HEK293 (cell line): ENCODE measurements at regions not wholly inside any gene's neighbourhood (a gene's known extent, or its start where the extent isn't known, plus 50 kb on each side); places are given as distances from the start of the nearest gene placed in this dataset.

Experiments
- CTCF ChIA-PET: fragments of 350-600 bp; formaldehyde crosslinking; extraction: SDS; loops from one replicate; lab custom pipeline; 2021; ENCODE audit warnings: antibody characterized with exemption; lab: Yijun Ruan, JAX
- POLR2A ChIA-PET: fragments of 300-600 bp; formaldehyde crosslinking; extraction: SDS; loops from one replicate; lab custom pipeline; 2020; ENCODE audit warnings: antibody characterized with exemption, inconsistent platforms; lab: Yijun Ruan, JAX
- H3K27ac ChIP-seq: fragments of 200-500 bp; sonication (Bioruptor generic); 2 replicates; pipeline ENCODE4 v1.5.1; 2014; ENCODE audit warnings: low read depth, low read length, control low read depth, inconsistent platforms; ENCODE audit errors: extremely low read depth
- H3K36me3 ChIP-seq, 2 experiments: fragments of 200-500 bp in 1 of 2; sonication (Bioruptor generic) in 1 of 2; 1 replicate in 1 of 2; 2 replicates in 1 of 2; pipeline ENCODE4 v1.5.1; 2014 to 2017; ENCODE audit warnings: inconsistent platforms in 2 of 2, low read length in 2 of 2; ENCODE audit not compliant: control insufficient read depth in 2 of 2, insufficient read depth in 1 of 2
- H3K4me1 ChIP-seq: fragments of 200-500 bp; sonication (Bioruptor generic); 2 replicates; pipeline ENCODE4 v1.5.1; 2014; ENCODE audit warnings: mild to moderate bottlenecking, low read length, inconsistent platforms; ENCODE audit not compliant: control insufficient read depth, insufficient read depth
- H3K4me3 ChIP-seq: 2 replicates; pipeline ENCODE4 v1.5.1; 2011; ENCODE audit warnings: low read depth, mild to moderate bottlenecking, control low read depth, low read length, moderate library complexity
- H3K9me3 ChIP-seq: fragments of 200-500 bp; sonication (Bioruptor generic); 2 replicates; pipeline ENCODE4 v1.5.1; 2014; ENCODE audit warnings: low read depth, low read length, inconsistent platforms; ENCODE audit not compliant: control insufficient read depth, insufficient read depth
- EGR2 ChIP-seq: fragments of 450-650 bp; formaldehyde crosslinking; IDR thresholded peaks from 2 replicates; pipeline ENCODE4 v1.5.1; 2016; ENCODE audit warnings: low read depth, missing biosample characterization, missing genetic modification characterization
- GFI1B ChIP-seq: fragments of 450-650 bp; formaldehyde crosslinking; IDR thresholded peaks from 2 replicates; pipeline ENCODE4 v1.5.1; 2016; ENCODE audit warnings: missing biosample characterization, missing genetic modification characterization
- HOXC10 ChIP-seq: sonication (generic); formaldehyde crosslinking; IDR thresholded peaks from 2 replicates; pipeline ENCODE4 v1.8.1; 2023; ENCODE audit warnings: mild to moderate bottlenecking, missing genetic modification reagents
- SALL2 ChIP-seq: fragments of 450-650 bp; formaldehyde crosslinking; IDR thresholded peaks from 2 replicates; pipeline ENCODE4 v1.5.0; 2017; ENCODE audit warnings: missing biosample characterization, mild to moderate bottlenecking, missing genetic modification characterization, borderline replicate concordance
- SETDB1 ChIP-seq: IDR thresholded peaks from one replicate; pipeline ENCODE4 v1.6.1; 2017; ENCODE audit warnings: mild to moderate bottlenecking, low read length, moderate library complexity, mixed read lengths; ENCODE audit not compliant: insufficient read length
- SP3 ChIP-seq: fragments of 450-650 bp; formaldehyde crosslinking; IDR thresholded peaks from 2 replicates; pipeline ENCODE4 v1.5.1; 2016; ENCODE audit warnings: missing biosample characterization, missing genetic modification characterization
- TRIM28 ChIP-seq: IDR thresholded peaks from 2 replicates; pipeline ENCODE4 v1.6.1; 2011; ENCODE audit warnings: low read length, control low read depth, borderline replicate concordance
- TSHZ1 ChIP-seq: fragments of 450-650 bp; formaldehyde crosslinking; IDR thresholded peaks from 2 replicates; pipeline ENCODE4 v1.5.1; 2016; ENCODE audit warnings: missing biosample characterization, missing genetic modification characterization, borderline replicate concordance
- ZNF10 ChIP-seq: fragments of 450-650 bp; formaldehyde crosslinking; IDR thresholded peaks from 2 replicates; pipeline ENCODE4 v1.5.1; 2017; ENCODE audit warnings: missing biosample characterization, missing genetic modification characterization
- ZNF112 ChIP-seq: fragments of 450-650 bp; formaldehyde crosslinking; IDR thresholded peaks from 2 replicates; pipeline ENCODE4 v1.5.0; 2017; ENCODE audit warnings: missing biosample characterization, missing genetic modification characterization
- ZNF2 ChIP-seq: fragments of 450-650 bp; formaldehyde crosslinking; IDR thresholded peaks from 2 replicates; pipeline ENCODE4 v1.5.1; 2016; ENCODE audit warnings: missing biosample characterization, missing genetic modification characterization
- ZNF350 ChIP-seq: fragments of 450-650 bp; formaldehyde crosslinking; IDR thresholded peaks from 2 replicates; pipeline ENCODE4 v1.5.0; 2017; ENCODE audit warnings: missing biosample characterization, mild to moderate bottlenecking, missing genetic modification characterization
- ZNF354C ChIP-seq: fragments of 450-650 bp; formaldehyde crosslinking; IDR thresholded peaks from 2 replicates; pipeline ENCODE4 v1.5.1; 2016; ENCODE audit warnings: missing biosample characterization, missing genetic modification characterization, low read depth, borderline replicate concordance
- ZNF398 ChIP-seq: fragments of 450-650 bp; formaldehyde crosslinking; IDR thresholded peaks from 2 replicates; pipeline ENCODE4 v1.5.1; 2017; ENCODE audit warnings: missing biosample characterization, missing genetic modification characterization
- ZNF449 ChIP-seq: fragments of 450-650 bp; formaldehyde crosslinking; IDR thresholded peaks from 2 replicates; pipeline ENCODE4 v1.5.1; 2017; ENCODE audit warnings: missing biosample characterization, mild to moderate bottlenecking, missing genetic modification characterization, moderate library complexity
- ZNF488 ChIP-seq: fragments of 450-650 bp; formaldehyde crosslinking; IDR thresholded peaks from 2 replicates; pipeline ENCODE4 v1.5.1; 2016; ENCODE audit warnings: missing biosample characterization, missing genetic modification characterization
- ZNF561 ChIP-seq: fragments of 450-650 bp; IDR thresholded peaks from 2 replicates; pipeline ENCODE4 v1.5.1; 2018; ENCODE audit warnings: missing biosample characterization, missing genetic modification characterization, borderline replicate concordance
- ZNF585B ChIP-seq: fragments of 450-650 bp; formaldehyde crosslinking; IDR thresholded peaks from 2 replicates; pipeline ENCODE4 v1.5.1; 2016; ENCODE audit warnings: missing biosample characterization, missing genetic modification characterization
- ZNF624 ChIP-seq: fragments of 450-650 bp; formaldehyde crosslinking; IDR thresholded peaks from 2 replicates; pipeline ENCODE4 v1.5.1; 2017; ENCODE audit warnings: missing biosample characterization, missing genetic modification characterization
- ZNF660 ChIP-seq: fragments of 450-650 bp; IDR thresholded peaks from 2 replicates; pipeline ENCODE4 v1.5.1; 2018; ENCODE audit warnings: missing biosample characterization, mild to moderate bottlenecking, missing genetic modification characterization

GRCh38 chr1:217370757-217371156, 260.1 kb downstream of the GPATCH2 start:
- H3K9me3 ChIP-seq, result no peaks in the 10 kb centered on the region
- H3K27ac ChIP-seq, result no peak overlapping the region
- TF ChIP-seq GFI1B (no peak), TSHZ1 (tag by site-specific recombination) (no peak), ZNF624 (tag by site-specific recombination) (no peak)
- TF ChIP-seq, all 188 proteins: peak for 0
- Histone ChIP-seq H3K4me1 (no peaks in the 10 kb centered on the region), H3K36me3 (no peaks in the 10 kb centered on the region), H3K4me3 (no peak overlapping the region)
- CTCF ChIA-PET, result no interaction called here
- POLR2A ChIA-PET, result no interaction called here

GRCh38 chr1:217369996-217370551, 260.8 kb downstream of the GPATCH2 start:
- ChIA-PET CTCF (no interaction called here), POLR2A (no interaction called here)
- no peaks in the 10 kb centered on the region for H3K36me3 ChIP-seq
- H3K9me3 ChIP-seq, result no peaks in the 10 kb centered on the region
- no peak overlapping the region for H3K4me3 ChIP-seq
- H3K27ac ChIP-seq, result no peak overlapping the region
- TF ChIP-seq HOXC10 (CRISPR knock-in tag) (no peak), ZNF585B (no peak), SETDB1 (no peak), ZNF660 (tag by site-specific recombination) (no peak), ZNF488 (no peak), ZNF561 (tag by site-specific recombination) (no peak), ZNF398 (tag by site-specific recombination) (no peak), ZNF112 (tag by site-specific recombination) (no peak), ZNF354C (no peak), ZNF2 (tag by site-specific recombination) (no peak), ZNF350 (tag by site-specific recombination) (no peak), TRIM28 (no peak), SALL2 (tag by site-specific recombination) (no peak), SP3 (no peak), EGR2 (tag by site-specific recombination) (no peak), ZNF449 (tag by site-specific recombination) (no peak), ZNF10 (tag by site-specific recombination) (no peak)
- no peaks in the 10 kb centered on the region for H3K4me1 ChIP-seq
